NCI-H1417 (cell line): ENCODE measurements at regions not wholly inside any gene's neighbourhood (a gene's known extent, or its start where the extent isn't known, plus 50 kb on each side); places are given as distances from the start of the nearest gene placed in this dataset.
A peak's percentile ranks its signal among the peaks of the same experiment; 100 is the strongest.
"Not testable (repeated sequence)": the region's sequence is repeated elsewhere in the genome, so short reads cannot be mapped to it uniquely, and the experiment has no call there.

ENCODE experiments used
- DNase-seq, 3 experiments: peaks; one replicate each; lab custom pipeline; 2025; lab: John Stamatoyannopoulos, UW

DNA sequence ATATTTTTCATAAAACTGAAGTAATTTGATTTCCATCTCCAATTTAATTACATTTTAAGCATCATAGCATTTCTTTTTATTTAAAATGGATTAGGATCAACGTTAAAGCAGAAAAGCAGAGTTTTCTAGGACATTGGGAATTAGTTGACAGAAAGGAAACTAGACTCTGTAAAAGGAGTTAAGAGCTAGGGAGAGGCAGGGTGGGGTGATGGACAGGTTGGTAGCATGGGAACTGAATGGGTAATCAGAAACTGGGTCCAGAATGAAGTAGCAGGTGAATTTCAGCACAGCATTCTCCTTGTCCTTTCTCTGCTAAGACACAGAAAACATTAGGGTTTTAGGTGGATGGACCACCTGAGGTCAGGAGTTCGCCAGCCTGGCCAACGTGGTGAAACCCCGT is 97.6 kb downstream of the ANAPC4 start:
- DNase-seq, result no peak

DNA sequence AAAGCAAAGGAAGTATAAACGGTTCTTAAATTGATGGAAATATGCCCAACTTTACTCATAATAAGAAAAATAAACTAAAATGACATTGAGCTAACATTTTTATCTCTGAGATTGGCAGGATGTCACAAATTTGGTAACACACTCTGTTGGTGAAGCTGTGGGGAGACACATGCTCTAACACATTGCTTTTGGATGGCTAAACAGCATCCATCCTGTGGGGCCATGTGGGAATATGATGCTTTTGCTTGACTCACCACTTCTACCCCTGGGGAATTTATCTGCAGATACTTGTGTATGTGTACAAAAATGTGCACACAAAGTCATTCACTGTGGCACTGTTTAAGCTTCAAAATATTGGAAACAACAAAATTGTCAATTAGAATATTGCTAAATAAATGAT is 100.2 kb downstream of the ANAPC4 start:
- DNase-seq, result no peak

DNA sequence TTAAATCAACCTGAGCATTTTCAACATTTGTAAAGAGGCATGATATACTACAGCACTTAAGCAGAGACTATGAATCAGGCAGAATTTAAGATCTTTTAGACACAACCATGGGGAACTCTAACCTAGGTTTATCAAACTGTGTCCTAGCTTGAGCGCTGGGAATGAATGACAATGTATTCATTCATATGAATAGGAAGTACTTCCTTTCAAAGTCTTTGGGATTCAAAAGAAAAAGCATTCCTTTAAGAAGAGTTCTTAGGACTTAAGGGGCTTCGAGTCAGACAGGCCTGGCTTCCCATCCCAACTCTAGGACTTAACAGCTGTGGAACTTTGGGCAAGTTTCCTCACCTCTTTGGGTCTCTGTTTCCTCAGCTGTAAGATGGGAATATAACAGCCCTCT is 104.6 kb downstream of the ANAPC4 start:
- DNase-seq, result no peak

DNA sequence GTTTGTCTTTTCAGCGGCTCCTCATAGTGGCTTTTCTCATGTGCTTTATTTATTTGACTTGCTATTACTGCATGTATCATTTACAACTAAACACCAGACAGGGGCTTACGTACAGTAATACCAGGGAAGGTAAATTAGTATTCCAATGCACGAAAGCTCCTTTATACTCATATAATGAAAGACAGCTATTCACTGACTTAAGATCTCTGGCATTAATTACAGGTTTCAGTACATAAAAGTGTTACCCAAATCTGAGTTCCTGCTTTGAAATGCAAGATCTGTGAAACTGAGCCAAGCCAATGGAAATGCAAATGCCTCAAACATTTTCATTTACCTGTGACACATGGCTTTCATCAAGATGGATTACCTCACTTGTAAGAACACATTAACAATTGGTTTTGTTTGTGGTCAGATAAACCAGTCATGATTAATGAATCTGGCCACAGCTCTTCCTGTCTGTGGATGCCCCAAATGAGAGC is 107.2 kb downstream of the ANAPC4 start:
- DNase-seq, result peak; percentile 66 to 96 (median 93)

DNA sequence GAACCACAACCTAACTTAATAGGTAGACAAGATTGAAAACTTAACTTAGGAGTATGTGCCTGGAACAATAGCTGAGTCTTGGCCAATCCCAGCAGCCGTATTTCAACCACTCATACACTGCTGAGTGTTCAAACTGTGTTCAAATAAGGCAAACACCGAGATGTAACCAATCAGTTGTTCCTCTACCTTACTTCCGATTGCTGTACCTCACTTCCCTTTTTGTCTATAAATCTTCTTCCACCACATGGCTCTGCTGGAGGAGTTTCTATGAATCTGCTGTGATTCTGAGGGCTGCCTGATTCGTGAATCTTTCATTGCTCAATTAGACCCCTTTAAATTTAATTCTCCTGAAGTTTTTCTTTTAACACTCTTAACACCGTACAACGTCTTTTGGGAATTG is 108.0 kb downstream of the ANAPC4 start:
- no peak for DNase-seq

DNA sequence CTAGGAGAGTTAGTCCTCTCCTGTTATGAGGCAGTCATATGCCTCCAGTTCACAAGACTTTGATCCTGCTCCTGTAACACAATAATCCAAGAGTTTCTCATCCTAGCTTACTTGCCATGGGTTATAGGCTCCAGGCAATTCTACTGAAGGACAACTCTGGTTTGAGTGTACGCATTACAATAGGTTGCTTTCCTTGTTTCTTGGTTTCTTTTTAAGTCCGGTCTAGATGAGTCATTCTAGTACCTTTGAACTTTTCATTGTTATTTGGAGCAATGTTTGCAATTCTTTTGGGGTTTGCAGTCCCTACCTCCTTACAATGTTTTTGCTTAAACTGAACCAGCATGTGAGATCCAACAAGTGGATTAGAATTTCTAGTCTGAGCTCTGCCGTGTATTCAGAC is 109.1 kb downstream of the ANAPC4 start:
- no peak for DNase-seq

DNA sequence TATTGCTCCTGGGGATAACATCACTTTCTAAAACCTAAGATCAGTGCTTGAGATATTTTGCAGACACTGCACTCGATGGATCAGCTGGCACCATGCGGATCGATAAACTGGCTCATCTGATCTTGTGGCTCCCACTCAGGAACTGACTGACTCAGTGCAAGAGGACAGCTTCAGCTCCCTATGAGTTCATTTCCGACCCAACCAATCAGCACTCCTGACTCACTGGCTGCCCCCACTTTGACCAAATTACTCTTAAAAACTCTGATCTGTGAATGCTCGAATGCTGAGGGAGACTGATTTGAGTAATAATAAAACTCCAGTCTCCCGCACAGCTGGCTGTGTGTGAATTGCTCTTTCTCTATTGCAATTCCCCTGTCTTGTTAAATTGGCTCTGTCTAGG is 110.1 kb downstream of the ANAPC4 start:
- no peak for DNase-seq

DNA sequence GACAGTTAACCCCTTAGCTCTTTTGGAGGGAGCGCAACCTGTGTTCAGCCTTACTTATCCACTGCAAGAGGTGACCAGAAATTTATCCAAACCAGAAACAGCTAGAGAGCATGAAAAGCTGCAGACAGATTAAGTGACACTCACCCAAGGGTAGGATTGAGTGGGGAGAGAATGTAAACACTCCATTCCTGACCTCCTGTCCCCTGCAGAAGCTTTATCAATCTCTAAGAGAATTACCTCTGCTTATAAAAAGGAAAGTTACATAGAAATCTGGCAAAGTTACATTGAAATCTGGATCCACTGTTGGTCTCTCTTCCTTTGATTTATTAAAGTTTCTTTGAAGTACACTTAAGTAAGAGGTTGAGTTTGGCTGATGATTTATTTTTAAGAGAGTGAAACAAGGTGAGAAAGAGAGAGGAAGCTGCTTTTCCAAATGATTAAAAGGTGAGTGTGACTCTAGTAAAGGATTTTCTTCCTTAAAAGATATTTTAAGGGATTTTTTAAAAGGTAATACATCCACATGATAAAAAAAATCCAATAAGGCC is 112.3 kb downstream of the ANAPC4 start:
- peak in 1 of 3 experiments; percentile 63 for DNase-seq

DNA sequence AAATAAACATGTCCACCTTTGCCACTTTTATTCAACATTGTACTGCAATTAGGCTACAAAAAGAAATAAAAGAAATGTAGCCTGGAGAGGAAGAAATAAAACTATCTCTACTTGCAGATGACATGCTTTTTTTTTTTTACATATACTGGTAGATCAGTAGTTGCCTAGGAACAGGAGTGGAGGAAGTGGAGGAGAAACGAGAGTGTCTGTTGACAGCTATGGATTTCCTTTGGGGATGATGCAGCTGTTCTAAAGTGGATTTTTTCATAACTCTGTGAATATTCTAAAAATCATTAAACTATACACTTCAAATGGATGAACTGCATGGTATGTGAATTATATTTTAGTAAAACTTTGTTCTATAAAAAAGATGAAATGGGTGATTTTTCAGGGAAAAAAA is 116.4 kb downstream of the ANAPC4 start:
- DNase-seq, result no peak

DNA sequence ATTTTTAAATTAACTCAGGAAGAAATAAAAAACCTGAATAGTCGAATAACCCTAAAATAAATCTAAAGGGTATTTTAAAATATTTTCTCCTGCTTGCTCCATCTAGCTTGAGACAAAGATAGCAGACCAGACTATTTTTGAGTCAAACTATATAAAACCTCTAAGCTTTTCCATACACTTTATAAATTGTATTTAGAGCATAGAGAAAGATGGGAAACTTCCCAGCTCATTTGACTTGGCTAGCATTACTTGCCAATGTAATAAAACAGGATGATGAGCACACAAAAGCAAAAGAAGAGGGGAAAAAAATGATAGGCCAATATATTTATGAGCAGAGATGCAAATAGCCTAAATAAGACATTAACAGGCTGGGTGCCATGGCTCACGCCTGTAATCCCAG is 117.1 kb downstream of the ANAPC4 start:
- DNase-seq, result no peak

DNA sequence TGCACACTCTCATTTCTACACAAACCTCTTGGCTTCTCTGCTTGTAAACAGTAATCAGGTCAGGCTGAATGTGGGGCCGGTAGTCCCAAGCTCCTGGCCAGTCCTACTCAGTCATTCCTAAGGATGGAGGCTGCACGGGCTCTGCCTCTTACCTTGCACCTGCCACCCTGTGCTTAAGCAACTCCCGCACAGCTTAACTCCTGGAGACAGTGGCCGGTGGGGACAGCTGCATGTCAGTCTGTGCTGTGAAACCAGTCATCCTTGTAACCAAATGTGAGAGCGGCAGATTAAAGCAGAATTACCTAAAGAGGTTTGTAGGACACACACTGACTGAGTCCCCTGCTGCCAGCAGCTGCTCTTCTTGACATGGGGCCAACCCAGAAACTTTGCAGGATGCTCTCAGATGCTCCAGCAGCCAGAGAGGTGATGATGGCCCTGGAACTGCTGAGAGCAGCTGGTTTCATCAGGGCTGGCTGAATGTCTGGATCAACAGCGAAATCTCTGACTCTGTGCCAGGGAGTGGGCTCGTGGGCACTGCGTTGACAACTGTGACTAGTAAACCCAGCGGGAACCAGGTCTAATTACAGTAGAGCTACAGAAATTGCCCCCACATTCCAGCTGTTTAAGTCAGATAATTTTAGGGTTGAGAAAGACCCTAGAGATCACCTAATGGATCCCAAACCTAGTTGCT is 123.7 kb downstream of the ANAPC4 start:
- DNase-seq, result peak; percentile 78 to 99 (median 90)

DNA sequence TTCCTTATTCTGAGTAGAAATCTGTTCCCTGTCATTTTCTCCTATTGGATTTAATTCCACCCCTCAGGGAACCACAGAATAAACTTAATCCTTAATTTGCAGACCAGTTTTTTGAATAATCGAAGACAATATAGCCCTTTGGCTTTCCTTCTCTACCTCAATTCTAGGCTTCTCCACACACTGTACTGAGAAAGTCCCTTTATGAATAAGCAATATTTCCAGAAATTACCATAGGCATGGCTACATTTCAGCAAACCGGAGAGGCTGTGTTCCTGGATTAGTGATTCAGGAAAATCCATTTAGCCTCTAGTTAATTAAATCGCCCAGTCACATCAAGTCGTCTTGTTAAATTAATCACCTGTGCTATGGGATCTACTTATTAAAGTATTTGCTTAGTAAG is 125.1 kb downstream of the ANAPC4 start:
- DNase-seq, result no peak

DNA sequence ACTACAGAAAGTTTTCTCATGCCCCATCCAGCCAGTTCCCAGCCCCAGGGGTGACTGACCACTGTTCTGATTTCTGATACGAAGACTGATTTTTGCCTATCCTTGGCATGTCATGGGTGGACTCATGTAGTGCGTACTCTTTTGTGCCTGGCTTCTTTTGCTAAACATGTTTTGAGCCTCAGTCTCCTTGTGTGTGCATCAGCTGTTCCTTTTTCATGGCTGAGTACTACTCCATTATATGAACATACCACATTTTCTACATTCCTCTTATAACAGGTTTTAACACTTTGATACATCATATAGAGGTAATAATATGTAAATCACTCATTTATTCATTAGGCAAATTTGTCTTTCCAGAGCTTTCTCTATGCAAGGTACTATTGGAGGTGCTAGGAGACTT is 126.7 kb downstream of the ANAPC4 start:
- DNase-seq, result no peak

DNA sequence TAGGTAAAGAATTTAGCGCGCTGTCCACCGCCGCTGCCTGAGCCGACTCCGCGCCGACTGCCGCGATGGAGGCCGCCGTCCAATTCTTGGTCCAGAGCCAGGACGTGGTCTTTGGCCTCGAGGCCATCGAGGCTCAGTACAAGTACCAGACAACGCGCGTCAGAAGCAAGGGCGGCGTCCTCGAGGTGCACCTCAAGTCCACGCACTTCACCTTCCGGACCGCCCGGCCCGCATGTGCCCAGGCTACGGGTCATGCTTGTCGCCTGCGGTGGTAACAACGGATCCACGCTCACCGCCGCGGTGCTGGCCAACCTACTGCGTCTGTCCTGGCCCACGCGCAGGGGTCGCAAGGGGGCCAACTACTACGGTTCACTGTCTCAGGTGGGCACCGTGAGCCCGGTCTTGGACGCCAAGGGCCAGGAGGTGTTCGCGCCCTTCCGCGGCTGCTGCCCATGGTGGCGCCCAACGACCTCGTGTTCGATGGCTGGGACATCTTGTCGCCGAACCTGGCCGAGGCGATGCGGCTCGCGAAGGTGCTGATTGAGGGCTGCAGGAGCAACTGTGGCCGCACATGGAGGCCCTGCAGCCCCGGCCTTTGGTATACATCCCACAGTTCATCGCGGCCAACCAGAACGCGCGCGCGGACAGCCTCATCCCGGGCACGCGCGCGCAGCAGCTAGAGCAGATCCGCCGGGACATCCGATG is 128.0 kb downstream of the ANAPC4 start:
- DNase-seq, result no peak

DNA sequence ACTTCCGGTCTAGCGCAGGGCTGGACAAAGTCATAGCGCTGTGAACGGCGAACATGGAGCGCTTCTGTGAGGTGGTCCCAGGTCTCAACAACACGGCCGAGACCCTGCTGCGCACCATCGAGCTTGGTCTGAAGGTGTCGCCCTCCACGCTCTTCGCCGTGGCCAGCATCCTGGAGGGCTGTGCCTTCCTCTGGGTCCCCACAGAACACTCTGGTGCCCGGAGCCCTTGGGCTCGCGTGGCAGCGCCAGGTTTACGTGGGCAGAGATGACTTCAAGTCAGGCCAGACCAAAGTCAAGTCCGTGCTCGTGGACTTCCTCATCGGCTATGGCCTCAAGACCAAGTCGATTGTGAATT is 128.6 kb downstream of the ANAPC4 start:
- no peak for DNase-seq

DNA sequence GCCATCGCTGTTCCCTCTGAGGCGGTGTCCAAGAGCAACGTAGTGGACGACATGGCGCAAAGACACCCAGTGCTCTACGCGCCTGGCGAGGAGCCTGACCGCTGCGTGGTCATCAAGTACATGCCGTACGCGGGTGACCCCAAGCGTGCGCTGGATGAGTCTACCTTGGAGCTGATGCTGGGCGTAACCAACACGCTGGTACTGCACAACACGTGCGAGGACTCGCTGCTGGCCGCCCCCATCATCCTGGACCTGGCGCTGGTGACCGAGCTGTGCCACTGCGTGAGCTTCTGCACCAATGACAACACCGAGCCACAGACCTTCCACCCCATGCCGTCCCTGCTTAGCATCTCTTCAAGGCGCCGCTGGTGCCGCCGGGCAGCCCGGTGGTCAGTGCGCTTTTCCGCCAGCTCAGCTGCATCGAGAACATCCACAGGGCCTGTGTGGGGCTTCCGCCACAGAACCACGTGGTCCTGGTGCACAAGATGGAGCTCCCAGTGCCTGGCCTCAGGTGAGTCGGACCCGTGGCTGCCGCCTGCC is 129.0 kb downstream of the ANAPC4 start:
- no peak for DNase-seq

DNA sequence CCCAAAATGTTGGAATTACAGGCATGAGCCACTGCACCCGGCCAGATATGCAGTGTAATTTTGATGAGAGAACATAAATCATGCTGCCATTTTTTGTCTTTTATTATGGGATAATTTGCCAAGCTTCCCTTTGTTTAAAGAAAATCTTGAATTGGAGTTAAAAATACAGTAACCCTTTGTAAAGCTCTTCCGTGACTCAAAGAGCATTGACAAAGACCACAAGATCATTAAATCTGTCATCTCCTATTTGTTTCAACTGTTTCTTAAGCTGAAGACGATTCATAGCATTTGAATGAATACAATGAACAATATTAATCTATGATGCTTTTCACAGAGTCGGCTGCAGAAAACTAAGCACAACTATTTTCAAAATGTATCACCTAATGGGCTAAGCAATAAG is 132.6 kb downstream of the ANAPC4 start:
- DNase-seq, result no peak

DNA sequence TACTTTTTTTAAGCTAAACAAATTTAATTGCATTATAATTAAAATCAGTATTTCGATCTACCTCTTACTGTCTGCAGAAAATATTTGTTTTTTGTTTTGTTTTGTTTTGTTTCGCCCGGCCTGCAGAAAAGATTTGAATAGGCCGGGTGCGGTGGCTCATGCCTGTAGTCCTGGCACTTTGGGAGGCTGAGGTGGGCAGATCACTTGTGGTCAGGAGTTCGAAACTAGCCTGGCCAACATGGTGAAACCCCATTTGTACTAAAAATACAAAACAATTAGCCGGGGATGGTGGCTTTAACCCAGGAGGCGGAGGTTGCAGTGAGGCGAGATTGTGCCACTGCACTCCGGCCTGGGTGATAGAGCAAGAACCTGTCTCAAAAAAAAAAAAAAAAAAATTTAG is 134.8 kb downstream of the ANAPC4 start:
- not testable (repeated sequence) for DNase-seq

DNA sequence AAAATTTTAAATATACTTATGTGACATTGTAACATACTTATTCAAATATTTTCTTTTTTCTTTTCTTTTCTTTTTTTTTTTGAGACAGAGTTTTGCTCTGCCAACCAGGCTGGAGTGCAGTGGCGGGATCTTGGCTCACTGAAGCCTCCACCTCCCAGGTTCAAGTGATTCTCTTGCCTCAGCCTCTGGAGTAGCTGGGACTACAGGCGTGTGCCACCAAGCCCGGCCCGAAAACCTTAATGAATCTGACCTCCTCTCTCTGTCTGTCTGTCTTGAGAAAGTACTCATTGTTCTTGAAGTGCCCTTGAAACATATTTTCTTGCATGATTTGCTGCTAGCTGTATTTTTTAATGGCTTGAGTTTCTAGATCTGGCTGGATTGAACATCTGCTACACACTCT is 136.8 kb downstream of the ANAPC4 start:
- peak in 1 of 3 experiments; percentile 83 for DNase-seq

DNA sequence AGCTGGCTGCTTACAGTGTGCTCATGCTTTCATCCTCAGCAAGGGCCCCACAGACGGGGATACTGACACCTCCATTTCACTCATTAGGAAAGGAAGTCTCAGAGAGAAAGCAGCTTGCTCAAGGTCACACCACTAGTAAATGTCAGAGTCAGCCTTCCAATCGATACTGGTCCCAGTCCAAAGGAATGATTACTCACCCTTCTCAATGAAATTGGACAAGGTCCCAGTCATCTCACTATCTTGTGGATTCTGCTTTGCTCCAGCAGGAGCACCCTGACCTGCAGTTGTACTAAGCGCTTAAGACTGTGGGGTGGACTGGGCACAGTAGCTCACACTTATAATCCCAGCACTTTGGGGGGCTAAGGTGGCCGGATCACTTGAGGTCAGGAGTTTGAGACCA is 132.2 kb upstream of the SLC34A2 start:
- no peak for DNase-seq

DNA sequence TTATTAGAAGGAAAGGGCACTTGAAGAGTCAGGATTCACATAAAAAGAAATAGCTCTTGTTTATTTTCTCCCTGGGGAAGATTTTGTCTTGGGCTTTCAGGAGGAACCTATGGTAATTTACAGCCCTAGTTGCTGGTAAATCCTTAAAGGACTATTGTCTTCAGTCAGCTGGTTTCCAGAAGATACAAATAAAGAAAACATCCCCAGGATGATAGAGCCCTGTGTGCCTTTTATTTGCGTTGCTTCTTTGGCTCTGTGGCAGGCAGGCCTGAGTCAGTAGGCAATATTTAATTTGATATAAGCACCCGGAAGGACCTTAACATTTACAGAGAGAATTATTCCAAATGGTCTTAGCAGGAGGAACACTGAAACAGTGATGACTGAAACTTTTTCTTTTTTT is 131.0 kb upstream of the SLC34A2 start:
- no peak for DNase-seq

DNA sequence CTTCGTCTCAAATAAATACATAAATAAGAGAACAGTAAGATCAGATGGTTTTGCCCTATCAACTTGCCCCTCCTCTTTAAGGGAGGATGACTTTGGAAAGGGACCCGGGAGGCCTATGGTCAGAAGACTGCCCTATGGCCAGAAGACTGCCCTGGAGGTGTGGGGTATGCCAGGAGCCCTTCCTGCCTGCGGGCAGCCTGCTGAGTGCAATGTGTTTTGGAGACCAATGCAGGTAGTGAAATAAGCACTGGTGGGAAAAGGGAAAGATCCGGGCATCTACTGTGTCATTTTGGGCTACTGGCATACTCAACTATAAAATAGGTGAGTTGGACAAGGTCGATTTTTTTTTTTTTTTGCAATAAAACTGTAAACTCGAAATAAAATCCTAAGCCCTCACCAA is 129.8 kb upstream of the SLC34A2 start:
- no peak for DNase-seq

DNA sequence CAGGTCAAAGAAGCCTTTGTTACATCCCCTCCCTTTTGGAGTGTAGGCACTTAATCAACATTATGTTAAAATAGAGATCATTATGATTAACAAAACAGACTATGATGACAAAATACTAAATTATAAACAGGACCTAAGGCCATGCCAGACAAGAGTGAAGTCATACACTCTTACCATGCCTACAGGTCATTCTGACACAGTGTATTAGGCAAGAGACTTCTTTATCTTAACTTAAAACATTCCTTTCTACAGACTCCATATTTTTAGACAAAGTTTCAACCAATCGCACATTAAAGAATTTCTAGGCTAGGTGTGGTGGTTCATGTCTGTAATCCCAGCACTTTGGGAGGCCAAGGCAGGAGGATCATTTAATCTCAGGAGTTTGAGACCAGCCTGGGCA is 128.6 kb upstream of the SLC34A2 start:
- no peak for DNase-seq
